GM10248 (cell line): ENCODE measurements at regions not wholly inside any gene's neighbourhood (a gene's known extent, or its start where the extent isn't known, plus 50 kb on each side); places are given as distances from the start of the nearest gene placed in this dataset.
A peak's percentile ranks its signal among the peaks of the same experiment; 100 is the strongest.

Source experiments
- CTCF ChIA-PET: fragments of 300-600 bp; sonication (Branson Sonifier 250); formaldehyde crosslinking; extraction: SDS; loops from one replicate; lab custom pipeline; 2021; ENCODE audit warnings: antibody characterized with exemption; lab: Yijun Ruan, JAX
- POLR2A ChIA-PET: fragments of 350-650 bp; sonication (Branson Sonifier 250); formaldehyde crosslinking; extraction: SDS; loops from one replicate; lab custom pipeline; 2020; ENCODE audit warnings: antibody characterized with exemption; lab: Yijun Ruan, JAX
- DNase-seq: peaks from one replicate; pipeline ENCODE4 v3.0.0; 2012; ENCODE audit errors: extremely low spot score
- CTCF ChIP-seq: IDR thresholded peaks from 2 replicates; pipeline ENCODE4 v1.5.1; 2012; ENCODE audit warnings: mild to moderate bottlenecking, low read depth; ENCODE audit errors: extremely low read depth, missing control alignments, control extremely low read depth

GRCh38 chr3:15923640-15924405 is 126.0 kb upstream of the ANKRD28 start:
- CTCF ChIA-PET = interaction anchor here (1.4 to 1.5 kb wide), 2 partner anchors 8 to 17 kb away, joined by 3 read pairs; no protein-coding TSS in a partner anchor
- TF ChIP-seq CTCF = no peak
- POLR2A ChIA-PET = no interaction called here
- peak; percentile 7 for DNase-seq

GRCh38 chr3:15924914-15925313 is 127.1 kb upstream of the ANKRD28 start:
- DNase-seq = no peak
- POLR2A ChIA-PET = no interaction called here
- CTCF ChIA-PET = interaction anchor here (1.5 kb wide), 1 partner anchor 9 kb away, joined by 3 read pairs; no protein-coding TSS in a partner anchor
- no peak for TF ChIP-seq CTCF

- ChIA-PET CTCF (no interaction called here), POLR2A (no interaction called here)
- no peak for DNase-seq
- TF ChIP-seq CTCF = no peak
Observed at GRCh38 chr3:15926871-15927270, 129.1 kb upstream of the ANKRD28 start.

GRCh38 chr3:15927969-15928368 is 130.2 kb upstream of the ANKRD28 start:
- POLR2A ChIA-PET = no interaction called here
- no peak for DNase-seq
- CTCF ChIA-PET = no interaction called here
- no peak for TF ChIP-seq CTCF

GRCh38 chr3:15929944-15930571 is 132.3 kb upstream of the ANKRD28 start:
- no peak for TF ChIP-seq CTCF
- ChIA-PET CTCF (interaction anchor here (1.3 to 1.4 kb wide), 3 partner anchors 9 to 44 kb away, joined by 3 to 4 read pairs (median 4); no protein-coding TSS in a partner anchor), POLR2A (no interaction called here)
- DNase-seq = no peak

- no peak for TF ChIP-seq CTCF
- POLR2A ChIA-PET = no interaction called here
- CTCF ChIA-PET = interaction anchor here (1.4 to 1.5 kb wide), 2 partner anchors 12 to 14 kb away, joined by 3 to 4 read pairs; no protein-coding TSS in a partner anchor
- DNase-seq = no peak
Observed at GRCh38 chr3:15932348-15933300, 134.8 kb upstream of the ANKRD28 start.
